Dermis microvascular lymphatic vessel endothelial cell (primary cell): ENCODE measurements at regions not wholly inside any gene's neighbourhood (a gene's known extent, or its start where the extent isn't known, plus 50 kb on each side); places are given as distances from the start of the nearest gene placed in this dataset.

Experiments
- DNase-seq, 2 donors: peaks; one replicate each; pipeline versions ENCODE4 v3.0.0 to v3.0.0-alpha.2; 2010; ENCODE audit warnings: low read depth in 2 of 2

- DNase-seq: no peak
Observed at GRCh38 chr1:63038586-63038985, 254.7 kb downstream of the ATG4C start.

DNA sequence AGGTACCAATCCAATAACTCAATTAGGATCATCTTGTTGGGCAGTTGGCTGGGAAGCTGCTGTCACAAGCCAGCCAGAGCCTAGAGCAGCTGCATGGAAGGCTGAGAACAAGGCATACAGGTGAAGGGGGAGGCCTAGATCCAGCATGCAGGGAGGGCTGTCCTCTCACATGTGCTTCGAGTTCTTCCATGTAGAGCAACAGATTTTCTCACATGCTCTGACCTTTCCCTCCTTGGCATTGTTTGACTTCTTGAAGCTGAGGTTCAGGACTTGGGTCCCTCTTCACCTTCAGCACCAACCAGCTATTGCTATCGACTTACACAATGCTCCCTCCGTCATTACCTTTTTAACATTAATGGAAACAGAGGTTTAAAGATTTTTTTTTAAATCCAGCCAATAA is 257.7 kb downstream of the ATG4C start:
- DNase-seq: no peak

- no peak for DNase-seq
Observed at GRCh38 chr1:63042278-63042677, 258.3 kb downstream of the ATG4C start.

DNA sequence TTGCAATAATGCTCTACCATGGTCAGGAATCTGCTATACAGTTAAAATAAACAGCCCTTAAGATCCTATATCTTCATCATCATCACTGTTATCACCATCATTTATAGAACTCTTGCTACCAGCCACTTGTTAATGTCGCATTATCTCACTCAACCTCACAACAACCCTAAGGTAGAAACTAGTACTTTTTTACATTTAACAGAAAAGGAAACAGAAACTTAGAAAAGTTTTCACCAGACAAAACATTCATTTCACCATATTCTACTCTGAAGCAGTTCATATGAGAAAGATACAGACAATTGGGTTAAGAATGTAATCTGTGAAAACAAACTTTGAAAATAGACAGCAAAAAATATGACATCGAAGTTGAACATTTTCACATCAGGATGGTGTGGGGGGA is 262.6 kb downstream of the ATG4C start:
- DNase-seq: no peak

GRCh38 chr1:63049135-63049534 is 265.2 kb downstream of the ATG4C start:
- no peak for DNase-seq

DNA sequence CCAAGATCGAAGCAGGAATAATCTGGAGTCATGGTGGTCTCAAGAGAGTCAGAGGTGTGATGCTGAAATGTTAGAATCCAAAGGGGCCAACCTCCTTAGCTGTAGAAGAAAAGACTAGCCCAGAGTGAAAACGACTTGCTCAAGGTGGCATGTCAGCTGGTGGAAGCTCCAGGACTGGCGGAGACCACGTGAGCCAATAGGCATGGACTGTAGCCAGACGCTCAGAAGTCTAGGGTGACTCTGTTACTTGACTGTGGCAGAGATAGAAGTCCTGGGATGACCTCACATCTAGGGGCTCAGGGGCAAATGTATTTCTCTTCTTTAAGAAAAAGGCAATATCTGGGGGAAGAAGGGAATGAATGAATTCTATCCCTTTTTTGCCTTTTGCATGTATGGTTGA is 267.4 kb downstream of the ATG4C start:
- DNase-seq: no peak

- no peak for DNase-seq
Observed at GRCh38 chr1:63051886-63052285, 268.0 kb downstream of the ATG4C start.

DNA sequence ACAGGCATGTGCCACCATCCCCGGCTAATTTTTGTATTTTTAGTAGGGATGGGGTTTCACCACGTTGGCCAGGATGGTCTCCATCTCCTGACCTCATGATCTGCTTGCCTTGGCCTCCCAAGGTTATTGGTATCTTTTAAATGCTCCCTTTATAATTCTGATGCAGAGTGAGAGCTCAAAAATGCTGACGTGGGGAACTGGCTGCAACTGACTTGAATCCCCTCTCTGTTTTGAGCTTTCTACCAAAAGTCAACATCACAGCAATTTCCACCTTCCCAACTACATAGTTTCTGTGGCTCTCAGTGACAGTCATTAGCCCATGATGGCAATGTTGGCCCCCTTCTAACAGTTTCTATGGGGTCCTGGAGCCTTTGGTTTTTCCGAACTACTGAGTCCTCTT is 268.2 kb upstream of the FOXD3 start:
- DNase-seq: no peak

DNA sequence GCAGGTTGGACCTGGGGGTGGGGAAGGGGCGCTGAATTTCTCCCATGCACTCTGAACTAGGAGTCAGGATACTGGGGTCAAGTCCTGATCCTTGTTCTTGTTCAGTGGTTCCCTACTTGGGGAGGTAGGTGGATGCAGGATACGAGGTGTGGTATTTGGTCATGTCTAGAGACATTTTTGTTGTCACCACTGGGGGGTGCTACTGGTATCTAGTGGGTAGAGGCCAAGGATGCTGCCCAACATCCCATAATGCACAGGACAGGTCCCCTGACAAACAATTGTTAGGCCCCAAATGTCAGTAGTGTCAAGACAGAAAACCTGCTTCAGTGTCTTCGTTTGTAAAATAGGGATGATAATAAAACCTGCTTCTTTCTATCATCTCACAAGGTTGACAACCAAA is 259.0 kb upstream of the FOXD3 start:
- DNase-seq: no peak

GRCh38 chr1:63064135-63064534 is 258.2 kb upstream of the FOXD3 start:
- no peak for DNase-seq

GRCh38 chr1:63068626-63069025 is 253.7 kb upstream of the FOXD3 start:
- no peak for DNase-seq

DNA sequence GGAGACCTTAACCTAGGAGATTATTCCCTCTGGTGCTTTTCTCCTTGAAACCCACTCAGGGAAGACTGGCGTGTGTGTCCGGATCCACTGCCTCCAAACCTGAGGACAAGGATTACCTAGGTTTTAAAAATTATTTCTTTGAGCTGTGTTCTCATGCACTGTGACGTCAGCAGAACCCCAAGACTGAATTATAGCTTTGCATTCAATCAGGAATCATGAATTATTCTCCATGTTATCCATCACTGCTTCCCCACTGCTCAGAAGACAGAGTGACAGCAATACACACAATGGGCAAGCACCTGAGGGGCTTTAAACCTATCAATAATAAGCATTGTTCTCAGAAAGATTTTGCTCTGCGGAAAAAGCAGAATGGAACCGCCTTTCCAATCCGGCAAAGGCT is 253.2 kb upstream of the FOXD3 start:
- no peak for DNase-seq

- no peak for DNase-seq
Observed at GRCh38 chr1:63073309-63074306, 248.8 kb upstream of the FOXD3 start.

- DNase-seq: no peak
Observed at GRCh38 chr1:63074321-63074720, 248.0 kb upstream of the FOXD3 start.

DNA sequence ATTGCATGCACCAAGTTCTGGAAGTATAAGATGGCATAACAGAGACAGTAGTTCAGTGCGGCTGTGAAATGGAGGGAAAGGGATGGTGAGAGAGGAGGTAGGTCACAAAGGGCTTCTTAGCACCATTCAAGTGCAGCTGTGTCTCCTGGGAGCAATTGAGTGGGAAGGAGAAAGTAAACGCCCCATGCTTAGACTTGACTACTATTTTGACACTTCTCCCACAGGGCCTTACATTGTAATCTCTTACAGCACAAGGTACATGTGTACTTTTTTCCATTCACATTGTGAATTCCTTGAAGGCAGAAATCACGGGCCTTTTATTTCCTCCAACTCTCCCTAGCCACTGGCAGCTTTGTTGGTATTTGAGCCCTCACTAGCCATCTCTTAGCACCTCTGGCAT is 239.6 kb upstream of the FOXD3 start:
- no peak for DNase-seq

DNA sequence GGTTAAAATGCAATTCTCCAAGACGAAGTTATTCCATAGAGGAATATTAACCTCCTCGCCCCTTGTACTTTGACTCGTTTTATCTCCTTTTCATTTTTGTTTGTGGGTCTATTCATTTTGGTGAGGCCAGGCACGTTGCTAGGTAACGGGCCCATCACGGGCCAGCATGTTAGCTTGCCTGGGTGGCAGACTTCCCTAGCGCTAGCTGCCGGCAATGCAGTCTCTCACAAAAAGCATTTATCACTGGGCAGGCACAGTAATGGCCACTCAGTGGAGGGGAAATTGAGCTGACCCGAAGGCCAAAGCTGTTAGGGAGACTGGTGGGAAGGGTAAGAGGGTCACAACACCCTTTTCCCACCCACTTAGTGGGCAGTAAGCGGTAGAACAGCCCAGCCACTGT is 234.4 kb upstream of the FOXD3 start:
- DNase-seq: no peak

DNA sequence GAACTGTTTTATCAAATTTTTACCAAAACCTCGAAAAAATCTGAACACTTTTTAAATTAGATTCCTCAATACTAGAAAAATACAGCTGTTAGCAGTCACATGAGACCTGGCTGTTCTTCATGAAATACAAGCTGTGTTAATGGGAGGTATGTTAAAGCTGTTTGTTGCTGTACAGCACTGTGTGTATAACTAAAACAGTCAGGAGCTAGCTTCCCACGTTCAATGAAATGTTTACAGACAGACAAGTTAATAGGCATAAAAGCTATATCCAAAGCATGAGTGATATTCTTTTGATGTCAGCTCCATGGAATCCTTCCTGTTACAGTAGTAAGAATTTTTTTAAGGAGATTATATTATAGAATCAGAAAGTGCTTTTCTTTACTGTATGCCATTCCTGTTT is 223.2 kb upstream of the FOXD3 start:
- no peak for DNase-seq

- DNase-seq: no peak
Observed at GRCh38 chr1:63101336-63101735, 221.0 kb upstream of the FOXD3 start.

GRCh38 chr1:63103682-63104081 is 218.7 kb upstream of the FOXD3 start:
- DNase-seq: no peak

- DNase-seq: no peak
Observed at GRCh38 chr1:63107066-63107465, 215.3 kb upstream of the FOXD3 start.

GRCh38 chr1:63108206-63108605 is 214.2 kb upstream of the FOXD3 start:
- DNase-seq: no peak

- DNase-seq: no peak
Observed at GRCh38 chr1:63112155-63112900, 210.0 kb upstream of the FOXD3 start.

DNA sequence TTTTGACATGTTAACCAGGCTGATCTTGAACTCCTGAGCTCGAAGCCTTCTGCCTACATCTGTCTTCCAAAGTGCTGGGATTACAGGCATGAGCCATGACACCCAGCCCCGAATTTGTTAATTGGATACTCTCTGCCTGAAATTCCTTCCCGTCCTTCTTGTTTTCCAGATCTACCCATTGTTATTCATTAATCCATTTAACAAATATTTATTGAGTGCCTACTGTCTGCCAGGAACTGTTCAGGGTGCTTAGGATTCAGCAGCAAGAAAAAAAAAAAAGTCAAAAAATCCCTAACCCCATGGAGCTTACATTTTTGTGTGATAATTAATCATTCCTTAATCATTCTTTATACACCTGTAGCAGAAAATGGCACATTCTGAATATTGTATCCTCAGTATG is 206.8 kb upstream of the FOXD3 start:
- no peak for DNase-seq
